WI38 (cell line): ENCODE measurements at regions not wholly inside any gene's neighbourhood (a gene's known extent, or its start where the extent isn't known, plus 50 kb on each side); places are given as distances from the start of the nearest gene placed in this dataset.

ENCODE experiments used
- H3K4me3 ChIP-seq: 2 replicates; pipeline ENCODE4 v1.5.1; 2011; ENCODE audit warnings: low read depth, mild to moderate bottlenecking, control low read depth, low read length
- TF ChIP-seq, protein P1 (sequence below): IDR thresholded peaks from 2 replicates; pipeline ENCODE4 v1.5.1; 2012; ENCODE audit warnings: low read depth, mild to moderate bottlenecking, control low read depth, low read length

DNA sequence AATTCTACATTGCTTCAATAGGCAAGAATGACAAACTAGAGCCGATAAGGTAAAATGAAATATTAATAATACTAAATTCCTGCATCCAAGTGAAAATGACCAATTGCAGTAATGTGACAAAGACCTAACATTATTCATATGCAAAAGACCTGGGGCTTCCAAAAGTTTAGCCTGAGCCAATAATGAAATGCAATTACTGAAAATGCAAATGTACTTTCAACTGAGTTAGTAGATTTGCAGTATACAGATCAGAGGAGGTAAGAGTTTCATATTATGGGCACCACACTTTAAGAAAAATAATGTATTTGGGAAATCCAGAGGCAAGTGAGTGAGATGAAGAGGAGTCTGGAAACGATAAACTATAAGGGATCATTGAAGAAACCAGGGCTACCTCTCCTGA is 193.7 kb upstream of the GMDS start:
- H3K4me3 ChIP-seq, result no peak overlapping the region
- TF ChIP-seq, protein P1, sequence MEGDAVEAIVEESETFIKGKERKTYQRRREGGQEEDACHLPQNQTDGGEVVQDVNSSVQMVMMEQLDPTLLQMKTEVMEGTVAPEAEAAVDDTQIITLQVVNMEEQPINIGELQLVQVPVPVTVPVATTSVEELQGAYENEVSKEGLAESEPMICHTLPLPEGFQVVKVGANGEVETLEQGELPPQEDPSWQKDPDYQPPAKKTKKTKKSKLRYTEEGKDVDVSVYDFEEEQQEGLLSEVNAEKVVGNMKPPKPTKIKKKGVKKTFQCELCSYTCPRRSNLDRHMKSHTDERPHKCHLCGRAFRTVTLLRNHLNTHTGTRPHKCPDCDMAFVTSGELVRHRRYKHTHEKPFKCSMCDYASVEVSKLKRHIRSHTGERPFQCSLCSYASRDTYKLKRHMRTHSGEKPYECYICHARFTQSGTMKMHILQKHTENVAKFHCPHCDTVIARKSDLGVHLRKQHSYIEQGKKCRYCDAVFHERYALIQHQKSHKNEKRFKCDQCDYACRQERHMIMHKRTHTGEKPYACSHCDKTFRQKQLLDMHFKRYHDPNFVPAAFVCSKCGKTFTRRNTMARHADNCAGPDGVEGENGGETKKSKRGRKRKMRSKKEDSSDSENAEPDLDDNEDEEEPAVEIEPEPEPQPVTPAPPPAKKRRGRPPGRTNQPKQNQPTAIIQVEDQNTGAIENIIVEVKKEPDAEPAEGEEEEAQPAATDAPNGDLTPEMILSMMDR, result no peak

DNA sequence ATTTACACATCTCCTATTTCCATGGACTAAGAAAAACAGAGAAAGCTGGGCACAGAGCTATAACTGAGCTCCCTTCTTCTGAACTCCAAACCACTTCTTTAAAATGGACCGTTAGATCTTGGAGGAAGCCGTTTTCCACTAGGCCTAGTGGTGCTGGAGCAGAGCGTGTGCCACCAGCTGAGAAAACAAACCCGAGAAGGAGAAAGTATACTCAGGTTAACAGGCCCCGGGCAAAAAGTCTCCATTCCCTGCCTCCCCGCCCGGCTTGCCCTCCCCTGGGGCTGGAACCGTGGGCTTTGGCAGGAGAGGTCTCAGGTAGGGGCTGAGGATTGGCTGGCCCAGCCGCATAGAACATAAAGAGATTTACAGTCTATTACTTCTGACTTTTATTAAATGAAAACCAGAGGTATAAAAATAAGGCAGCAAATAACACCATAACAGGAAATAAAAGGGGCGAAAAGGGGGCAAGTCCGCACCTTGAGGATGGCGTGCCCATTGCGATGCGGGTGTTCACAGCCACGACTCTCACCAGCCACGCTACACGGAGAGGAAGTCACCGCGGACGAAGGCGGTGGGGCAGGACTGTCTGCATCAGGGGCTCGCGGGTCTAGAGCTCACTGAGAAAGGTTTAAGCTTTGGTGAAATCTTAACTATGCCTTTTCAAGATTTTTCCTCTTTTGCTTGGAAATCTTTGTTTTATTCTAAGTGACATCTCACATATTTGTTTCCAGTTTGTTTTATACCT is 191.2 kb upstream of the GMDS start:
- TF ChIP-seq, protein P1, result no peak
- no peak overlapping the region for H3K4me3 ChIP-seq

DNA sequence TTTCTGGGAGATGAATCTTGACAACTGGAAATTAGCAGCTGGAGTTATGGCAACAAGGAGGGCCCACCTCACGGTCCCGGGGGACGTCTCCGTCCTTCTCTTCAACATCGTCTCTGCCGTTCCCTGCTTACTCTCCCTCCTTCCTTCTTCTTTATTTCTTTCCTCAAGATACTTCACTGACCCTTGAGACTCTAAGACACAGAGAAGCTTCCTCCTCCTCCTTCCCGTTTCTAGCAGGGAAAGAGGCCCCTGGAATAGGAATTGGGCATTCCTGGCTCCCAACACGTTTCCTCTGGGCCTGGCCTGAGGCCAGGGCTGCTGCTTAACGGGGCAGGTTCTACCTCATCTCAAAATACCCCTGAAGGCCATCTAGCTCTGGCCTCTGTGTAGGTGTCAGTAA is 189.9 kb upstream of the GMDS start:
- H3K4me3 ChIP-seq, result no peak overlapping the region
- TF ChIP-seq, protein P1, result no peak

DNA sequence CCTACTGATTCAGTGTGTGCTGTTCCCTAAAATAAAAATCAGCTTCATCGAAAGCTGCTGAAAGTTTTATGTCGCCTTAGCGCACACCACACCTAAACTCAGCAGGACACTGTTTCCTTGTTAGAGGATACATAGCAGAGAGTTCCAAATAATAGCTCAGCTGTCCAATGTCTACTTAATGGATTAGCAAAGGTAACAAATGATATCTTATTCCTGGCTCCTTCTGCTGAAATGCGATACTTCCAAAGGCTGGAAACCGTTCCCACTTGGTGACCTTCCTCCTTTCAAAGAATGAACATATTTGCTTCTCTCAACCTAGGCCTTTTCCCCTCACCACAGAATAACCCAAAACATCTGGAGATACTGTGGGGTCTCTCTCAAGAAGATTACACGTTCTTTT is 189.5 kb upstream of the GMDS start:
- H3K4me3 ChIP-seq, result no peak overlapping the region
- TF ChIP-seq, protein P1, result no peak

DNA sequence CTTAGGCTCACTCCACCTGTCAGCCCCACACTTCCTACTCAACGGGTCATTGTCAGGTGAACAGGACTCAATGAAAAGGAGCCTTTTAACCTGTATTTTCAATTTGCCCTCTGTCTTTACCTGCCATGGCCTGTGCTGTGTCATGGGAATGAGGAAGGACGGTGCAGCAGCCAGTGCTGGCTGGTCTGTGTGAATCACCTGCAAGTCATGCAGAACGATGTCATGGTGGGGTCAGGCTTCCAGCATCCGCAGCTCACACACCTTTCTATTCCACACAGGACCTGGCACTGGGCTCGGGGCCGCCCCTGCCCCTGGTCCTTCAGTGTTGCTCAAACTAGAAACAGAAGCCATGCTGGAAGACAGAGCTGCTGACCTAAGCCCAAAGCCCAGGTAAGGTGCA is 188.7 kb upstream of the GMDS start:
- TF ChIP-seq, protein P1, result no peak

DNA sequence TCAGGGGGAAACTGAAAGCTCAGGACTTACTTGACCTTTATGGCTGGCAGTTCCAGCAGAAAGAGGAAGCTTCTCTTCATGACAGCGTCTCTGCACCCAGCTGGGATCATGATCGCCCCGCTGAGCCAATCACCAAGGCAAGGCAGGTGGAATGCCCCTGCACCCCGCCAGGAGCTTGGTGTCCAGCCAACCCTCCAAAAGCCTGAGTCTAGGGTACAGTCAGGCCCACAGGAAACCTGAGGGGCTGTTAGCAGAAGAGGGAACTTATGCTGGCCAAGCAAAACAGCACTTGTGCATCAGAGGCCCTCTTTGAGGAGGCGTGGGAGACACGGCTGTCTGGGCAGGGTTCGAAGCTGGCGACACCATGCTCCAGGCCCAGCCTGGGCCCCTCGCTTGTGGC is 188.3 kb upstream of the GMDS start:
- H3K4me3 ChIP-seq, result no peak overlapping the region
- TF ChIP-seq, protein P1, result no peak

More for the DNA sequence above, 188.7 kb upstream of the GMDS start:
- H3K4me3 ChIP-seq, result no peak overlapping the region

DNA sequence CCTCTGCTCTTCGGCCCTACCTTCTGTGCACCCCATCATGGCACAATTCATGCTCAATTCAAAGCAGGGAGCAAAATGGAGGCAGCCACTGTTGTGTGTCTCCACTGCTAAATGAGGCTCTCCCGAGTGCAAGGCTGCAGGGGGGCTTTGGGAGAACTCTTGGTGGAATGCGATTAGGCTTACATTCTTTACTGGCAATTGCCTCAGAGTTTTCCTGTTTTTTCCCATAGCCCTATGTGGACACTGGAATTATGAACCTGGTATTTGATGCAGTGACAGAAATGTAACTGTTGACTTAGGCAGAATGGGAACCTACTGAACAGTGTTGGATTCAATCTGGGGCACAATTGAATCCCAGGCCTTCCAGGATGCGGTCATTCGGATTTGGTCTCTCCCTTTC is 187.9 kb upstream of the GMDS start:
- no peak overlapping the region for H3K4me3 ChIP-seq
- TF ChIP-seq, protein P1, result no peak
